ENCODE measurements at regions not wholly inside any gene's neighbourhood (a gene's known extent, or its start where the extent isn't known, plus 50 kb on each side); places are given as distances from the start of the nearest gene placed in this dataset.
"Not testable (repeated sequence)": the region's sequence is repeated elsewhere in the genome, so short reads cannot be mapped to it uniquely, and the experiment has no call there.

- peak; percentile 67 for DNase-seq
Observed at GRCh38 chr12:34097213-34097612, 74.9 kb downstream of the ALG10 start.

GRCh38 chr12:34105392-34105933 is 83.2 kb downstream of the ALG10 start:
- DNase-seq: no peak

GRCh38 chr12:34106172-34106571 is 83.9 kb downstream of the ALG10 start:
- no peak for DNase-seq

GRCh38 chr12:34107016-34107415 is 84.7 kb downstream of the ALG10 start:
- no peak for DNase-seq

GRCh38 chr12:34107781-34108404 is 85.6 kb downstream of the ALG10 start:
- DNase-seq: no peak

- DNase-seq: no peak
Observed at GRCh38 chr12:34108405-34108803, 86.1 kb downstream of the ALG10 start.

- DNase-seq: no peak
Observed at GRCh38 chr12:34108967-34109366, 86.7 kb downstream of the ALG10 start.

GRCh38 chr12:34109390-34109789 is 87.1 kb downstream of the ALG10 start:
- no peak for DNase-seq

GRCh38 chr12:34109909-34110531 is 87.7 kb downstream of the ALG10 start:
- not testable (repeated sequence) for DNase-seq

GRCh38 chr12:34119366-34119765 is 97.1 kb downstream of the ALG10 start:
- DNase-seq: no peak

- DNase-seq: no peak
Observed at GRCh38 chr12:34121360-34121759, 99.1 kb downstream of the ALG10 start.

- peak; percentile 80 for DNase-seq
Observed at GRCh38 chr12:34123092-34123491, 100.8 kb downstream of the ALG10 start.

GRCh38 chr12:34124608-34125007 is 102.3 kb downstream of the ALG10 start:
- no peak for DNase-seq

- no peak for DNase-seq
Observed at GRCh38 chr12:34126239-34126641, 103.9 kb downstream of the ALG10 start.

- no peak for DNase-seq
Observed at GRCh38 chr12:34126805-34127204, 104.5 kb downstream of the ALG10 start.

- peak; percentile 66 for DNase-seq
Observed at GRCh38 chr12:34127379-34127778, 105.1 kb downstream of the ALG10 start.

- no peak for DNase-seq
Observed at GRCh38 chr12:34142430-34142829, 120.1 kb downstream of the ALG10 start.

GRCh38 chr12:34151019-34151418 is 128.7 kb downstream of the ALG10 start:
- DNase-seq: no peak

- no peak for DNase-seq
Observed at GRCh38 chr12:34163443-34163842, 141.1 kb downstream of the ALG10 start.

- no peak for DNase-seq
Observed at GRCh38 chr12:34166427-34167060, 144.2 kb downstream of the ALG10 start.

- DNase-seq: not testable (repeated sequence)
Observed at GRCh38 chr12:34168507-34168906, 146.2 kb downstream of the ALG10 start.

- peak; percentile 20 for DNase-seq
Observed at GRCh38 chr12:34186492-34186891, 164.2 kb downstream of the ALG10 start.

- DNase-seq: no peak
Observed at GRCh38 chr12:34188974-34189373, 166.7 kb downstream of the ALG10 start.

GRCh38 chr12:34190054-34190453 is 167.8 kb downstream of the ALG10 start:
- no peak for DNase-seq
